HepG2 (cell line): ENCODE measurements at regions not wholly inside any gene's neighbourhood (a gene's known extent, or its start where the extent isn't known, plus 50 kb on each side); places are given as distances from the start of the nearest gene placed in this dataset.

Experiments used
- ATAC-seq: fragments of 200-7000 bp; cut with Tn5 transposase; 3 replicates; pipeline ENCODE4 v1.9.1; 2020; ENCODE audit warnings: mild to moderate bottlenecking, moderate library complexity
- BruUV-seq: library from RNA; stranded (reverse); fragments of 400-500 nt; replicated peaks from 2 replicates; lab custom pipeline; 2021; lab: Mats Ljungman, UMichigan
- CTCF ChIA-PET: fragments of 300-600 bp; formaldehyde crosslinking; extraction: SDS; loops from one replicate; lab custom pipeline; 2021; ENCODE audit warnings: low total read pairs, inconsistent platforms, low intra/inter-chr PET ratio; lab: Yijun Ruan, JAX
- POLR2A ChIA-PET: fragments of 350-600 bp; sonication (Branson Sonifier 250); formaldehyde crosslinking; loops from one replicate; lab custom pipeline; 2020; ENCODE audit warnings: antibody characterized with exemption, inconsistent platforms; lab: Yijun Ruan, JAX
- DNase-seq: peaks from one replicate; pipeline ENCODE4 v3.0.0-alpha.2; 2015; ENCODE audit warnings: low spot score
- FAIRE-seq: peaks from 3 replicates; lab custom pipeline; 2011; peaks lifted over from hg19 to GRCh38; lab: Jason Lieb, UNC
- H2AFZ ChIP-seq: one replicate; pipeline ENCODE4 v1.6.1; 2011; ENCODE audit warnings: low read length, inconsistent platforms
- H3K27ac ChIP-seq: fragments of 300-600 bp; 3 replicates; pipeline ENCODE4 v1.8.0; 2011; ENCODE audit warnings: mixed run types, mild to moderate bottlenecking, mixed read lengths, low read length, inconsistent platforms; ENCODE audit not compliant: insufficient read depth; ENCODE audit errors: extremely low read length
- H3K27me3 ChIP-seq, 2 experiments: fragments of 200-600 bp in 1 of 2; 2 replicates in 1 of 2; 3 replicates in 1 of 2; pipeline versions ENCODE4 v1.6.0 to v1.8.0; 2011; ENCODE audit warnings: low read length in 2 of 2, mild to moderate bottlenecking in 2 of 2, moderate library complexity in 2 of 2, inconsistent platforms in 1 of 2; ENCODE audit not compliant: insufficient read depth in 2 of 2, control insufficient read depth in 1 of 2
- H3K36me3 ChIP-seq, 2 experiments: fragments of 200-600 bp in 1 of 2; replicated peaks in 1 of 2; 2 replicates in 1 of 2; 3 replicates in 1 of 2; pipeline versions ENCODE4 v1.5.1 to v1.8.0; 2011; ENCODE audit warnings: low read length in 2 of 2, inconsistent platforms in 1 of 2; ENCODE audit not compliant: insufficient read depth in 2 of 2, control insufficient read depth in 1 of 2
- H3K4me1 ChIP-seq: 2 replicates; pipeline ENCODE4 v1.5.1; 2012; ENCODE audit warnings: low read length, inconsistent platforms; ENCODE audit not compliant: insufficient read depth
- H3K4me2 ChIP-seq: 2 replicates; pipeline ENCODE4 v1.6.0; 2011; ENCODE audit warnings: low read depth, low read length, inconsistent platforms
- H3K4me3 ChIP-seq, 3 experiments: fragments of 200-600 bp in 1 of 3; sonication (generic), shearing (Covaris generic) in 1 of 3; replicated peaks in 1 of 3; 2 replicates each; pipeline ENCODE4 v1.5.1; 2011 to 2016; ENCODE audit warnings: low read length in 3 of 3, inconsistent platforms in 2 of 3, low read depth in 2 of 3, mild to moderate bottlenecking in 2 of 3, control low read depth in 1 of 3, mixed read lengths in 1 of 3; ENCODE audit not compliant: insufficient read depth in 1 of 3
- H3K79me2 ChIP-seq: one replicate; pipeline ENCODE4 v1.6.1; 2011; ENCODE audit warnings: low read length, inconsistent platforms; ENCODE audit not compliant: insufficient read depth
- H3K9ac ChIP-seq: 2 replicates; pipeline ENCODE4 v1.6.0; 2011; ENCODE audit warnings: mild to moderate bottlenecking, low read depth, low read length, inconsistent platforms; ENCODE audit not compliant: insufficient read depth
- H3K9me3 ChIP-seq: 2 replicates; pipeline ENCODE4 v1.5.1; 2012; ENCODE audit warnings: mild to moderate bottlenecking, low read length
- H4K20me1 ChIP-seq: 2 replicates; pipeline ENCODE4 v1.6.0; 2011; ENCODE audit warnings: inconsistent platforms, mild to moderate bottlenecking, low read length, moderate library complexity; ENCODE audit not compliant: insufficient read depth
- CBFB ChIP-seq: sonication (generic); formaldehyde crosslinking; IDR thresholded peaks from 2 replicates; pipeline ENCODE4 v1.4.0; 2020; ENCODE audit warnings: missing genetic modification reagents
- FOXA1 ChIP-seq, 2 experiments: fragments of 450-650 bp in 1 of 2; sonication (generic) in 1 of 2; formaldehyde crosslinking in 1 of 2; IDR thresholded peaks; 2 replicates each; pipeline versions ENCODE4 v1.4.0 to v1.6.1; 2016 to 2020; ENCODE audit warnings: missing genetic modification reagents in 1 of 2
- GATAD2A ChIP-seq: IDR thresholded peaks from 2 replicates; pipeline ENCODE4 v1.6.1; 2016
- HDAC1 ChIP-seq: sonication (generic); formaldehyde crosslinking; IDR thresholded peaks from 2 replicates; pipeline ENCODE4 v1.5.1; 2020; ENCODE audit warnings: mild to moderate bottlenecking, missing genetic modification reagents
- HNRNPH1 ChIP-seq: fragments of 200-400 bp; formaldehyde crosslinking; optimal IDR thresholded peaks from 2 replicates; pipeline ENCODE3; 2017; ENCODE audit warnings: mild to moderate bottlenecking, low read depth, low read length
- KLF16 ChIP-seq, 2 experiments: sonication (generic) in 1 of 2; formaldehyde crosslinking in 1 of 2; IDR thresholded peaks; 2 replicates each; pipeline versions ENCODE4 v1.6.1 to v1.8.0; 2016 to 2023; ENCODE audit warnings: missing genetic modification reagents in 2 of 2, missing compliant biosample characterization in 1 of 2
- PAX8 ChIP-seq: sonication (generic); formaldehyde crosslinking; IDR thresholded peaks from 2 replicates; pipeline ENCODE4 v1.8.0; 2022; ENCODE audit warnings: mild to moderate bottlenecking, missing genetic modification reagents, borderline replicate concordance
- RFX3 ChIP-seq: IDR thresholded peaks from 2 replicates; pipeline ENCODE4 v1.6.1; 2016; ENCODE audit warnings: missing biosample characterization, missing genetic modification reagents
- RXRA ChIP-seq: sonication (generic); formaldehyde crosslinking; IDR thresholded peaks from 2 replicates; pipeline ENCODE4 v1.5.1; 2020; ENCODE audit warnings: missing genetic modification reagents
- SMAD9 ChIP-seq: sonication (generic); formaldehyde crosslinking; IDR thresholded peaks from 2 replicates; pipeline ENCODE4 v1.5.1; 2020; ENCODE audit warnings: mild to moderate bottlenecking, missing genetic modification reagents
- XBP1 ChIP-seq: sonication (generic); formaldehyde crosslinking; IDR thresholded peaks from 2 replicates; pipeline ENCODE4 v1.5.0; 2020; ENCODE audit warnings: missing genetic modification reagents
- ZFP36 ChIP-seq: fragments of 150-350 bp; IDR thresholded peaks from 2 replicates; pipeline ENCODE4 v1.6.1; 2018; ENCODE audit warnings: borderline replicate concordance, low read length, low read depth; ENCODE audit not compliant: partially characterized antibody
- ZFP36L1 ChIP-seq: sonication (generic); formaldehyde crosslinking; IDR thresholded peaks from 2 replicates; pipeline ENCODE4 v1.8.0; 2022; ENCODE audit warnings: mild to moderate bottlenecking, missing genetic modification reagents, moderate library complexity
- ZFP36L2 ChIP-seq: sonication (generic); formaldehyde crosslinking; IDR thresholded peaks from 2 replicates; pipeline ENCODE4 v1.4.0; 2020; ENCODE audit warnings: missing genetic modification reagents
- ZMYM4 ChIP-seq: sonication (generic); formaldehyde crosslinking; IDR thresholded peaks from 2 replicates; pipeline ENCODE4 v1.8.1; 2023; ENCODE audit warnings: mild to moderate bottlenecking, missing genetic modification reagents
- ZNF335 ChIP-seq: sonication (generic); formaldehyde crosslinking; IDR thresholded peaks from 2 replicates; pipeline ENCODE4 v1.4.0; 2020; ENCODE audit warnings: missing genetic modification reagents
- ZNF878 ChIP-seq: sonication (generic); formaldehyde crosslinking; IDR thresholded peaks from 2 replicates; pipeline ENCODE4 v1.8.1; 2023; ENCODE audit warnings: mild to moderate bottlenecking, missing genetic modification reagents, moderate library complexity
- WGBS: methylation state at CpG from one replicate; pipeline ENCODE4 v1.1.6; 2017; ENCODE audit warnings: low lambda C conversion rate; 5-methylcytosine and 5-hydroxymethylcytosine counted together
- in situ Hi-C: cut with HindIII; loops from 2 replicates; pipeline ENCODE4 v1.10.0; 2017; ENCODE audit warnings: low pct_unique_long_range_greater_than_20kb; ENCODE audit not compliant: extremely low pct_ligation_motif_present
- intact Hi-C: fragments of 100-400 bp; cut with micrococcal nuclease; formaldehyde crosslinking; loops from one replicate; pipeline ENCODE4 v1.10.0; 2022; ENCODE audit not compliant: unreplicated experiment
- TF ChIP-seq, protein P1 (sequence below): sonication (generic); formaldehyde crosslinking; IDR thresholded peaks from 2 replicates; pipeline ENCODE4 v1.4.0; 2020; ENCODE audit warnings: mild to moderate bottlenecking, missing genetic modification reagents
- TF ChIP-seq, protein P2 (sequence below): sonication (generic); formaldehyde crosslinking; IDR thresholded peaks from 2 replicates; pipeline ENCODE4 v1.5.1; 2020; ENCODE audit warnings: missing genetic modification reagents, mild to moderate bottlenecking, borderline replicate concordance
- TF ChIP-seq, protein P3 (sequence below): sonication (generic); formaldehyde crosslinking; conservative IDR thresholded peaks from 2 replicates; pipeline ENCODE4 v1.8.1; 2023; ENCODE audit warnings: missing genetic modification reagents
- TF ChIP-seq, protein P4 (sequence below): IDR thresholded peaks from 2 replicates; pipeline ENCODE4 v1.6.1; 2018; ENCODE audit warnings: missing genetic modification reagents, mild to moderate bottlenecking, missing compliant biosample characterization

DNA sequence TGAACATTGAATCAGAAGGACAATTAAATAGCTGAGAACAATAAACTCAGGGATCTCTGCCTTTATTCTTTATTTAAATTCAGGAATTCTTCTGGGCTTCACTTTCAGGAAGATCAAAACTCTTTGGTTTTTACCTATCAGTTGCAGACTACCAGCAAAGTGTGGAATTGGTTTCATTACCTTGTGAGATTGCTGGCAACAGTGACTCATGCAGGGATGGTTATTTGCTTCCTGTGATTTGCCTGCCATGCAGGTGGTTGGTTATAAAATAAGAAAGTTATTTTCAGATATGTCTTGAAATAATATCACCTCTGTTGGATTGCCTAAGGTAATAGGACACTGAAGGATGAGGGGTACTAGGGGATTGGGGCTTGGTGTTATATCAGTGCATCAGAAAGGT is 204.6 kb downstream of the PTBP2 start (continued):
- TF ChIP-seq, protein P1, sequence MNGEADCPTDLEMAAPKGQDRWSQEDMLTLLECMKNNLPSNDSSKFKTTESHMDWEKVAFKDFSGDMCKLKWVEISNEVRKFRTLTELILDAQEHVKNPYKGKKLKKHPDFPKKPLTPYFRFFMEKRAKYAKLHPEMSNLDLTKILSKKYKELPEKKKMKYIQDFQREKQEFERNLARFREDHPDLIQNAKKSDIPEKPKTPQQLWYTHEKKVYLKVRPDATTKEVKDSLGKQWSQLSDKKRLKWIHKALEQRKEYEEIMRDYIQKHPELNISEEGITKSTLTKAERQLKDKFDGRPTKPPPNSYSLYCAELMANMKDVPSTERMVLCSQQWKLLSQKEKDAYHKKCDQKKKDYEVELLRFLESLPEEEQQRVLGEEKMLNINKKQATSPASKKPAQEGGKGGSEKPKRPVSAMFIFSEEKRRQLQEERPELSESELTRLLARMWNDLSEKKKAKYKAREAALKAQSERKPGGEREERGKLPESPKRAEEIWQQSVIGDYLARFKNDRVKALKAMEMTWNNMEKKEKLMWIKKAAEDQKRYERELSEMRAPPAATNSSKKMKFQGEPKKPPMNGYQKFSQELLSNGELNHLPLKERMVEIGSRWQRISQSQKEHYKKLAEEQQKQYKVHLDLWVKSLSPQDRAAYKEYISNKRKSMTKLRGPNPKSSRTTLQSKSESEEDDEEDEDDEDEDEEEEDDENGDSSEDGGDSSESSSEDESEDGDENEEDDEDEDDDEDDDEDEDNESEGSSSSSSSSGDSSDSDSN, result no peak
- TF ChIP-seq, all 625 proteins: peak for 0

DNA sequence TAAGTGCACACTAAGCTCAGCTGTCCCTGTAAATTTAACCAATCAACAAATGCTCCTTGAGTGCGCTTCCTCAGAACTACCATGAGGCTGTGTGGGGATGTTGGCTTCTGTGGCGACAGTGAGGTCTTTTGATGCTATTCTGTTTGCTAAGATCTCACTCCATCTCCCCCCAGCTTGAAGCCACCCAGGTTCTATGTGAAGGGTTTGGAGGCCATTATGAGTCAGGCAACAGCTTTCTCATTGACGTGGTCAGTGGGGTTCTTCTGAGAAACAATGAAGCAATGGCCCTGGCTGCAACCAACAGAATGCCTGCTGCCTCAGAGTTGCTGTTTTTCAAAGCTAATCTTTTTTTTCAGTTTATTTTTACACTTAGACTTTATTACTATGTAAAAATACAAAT is 205.5 kb downstream of the PTBP2 start:
- no peak for FAIRE-seq
- WGBS, result 0% methylated on average over 3 of the region's 3 CpGs
- H3K36me3 ChIP-seq, result no peaks in the 10 kb centered on the region
- no peaks in the 10 kb centered on the region for H3K79me2 ChIP-seq
- ChIA-PET CTCF (no interaction called here), POLR2A (no interaction called here)
- no TSS peak for BruUV-seq
- no peaks in the 10 kb centered on the region for H3K9me3 ChIP-seq
- no peak overlapping the region for H3K9ac ChIP-seq
- H3K27ac ChIP-seq, result no peak overlapping the region
- H2AFZ ChIP-seq, result no peak overlapping the region
- no peak for ATAC-seq
- TF ChIP-seq, protein P2, sequence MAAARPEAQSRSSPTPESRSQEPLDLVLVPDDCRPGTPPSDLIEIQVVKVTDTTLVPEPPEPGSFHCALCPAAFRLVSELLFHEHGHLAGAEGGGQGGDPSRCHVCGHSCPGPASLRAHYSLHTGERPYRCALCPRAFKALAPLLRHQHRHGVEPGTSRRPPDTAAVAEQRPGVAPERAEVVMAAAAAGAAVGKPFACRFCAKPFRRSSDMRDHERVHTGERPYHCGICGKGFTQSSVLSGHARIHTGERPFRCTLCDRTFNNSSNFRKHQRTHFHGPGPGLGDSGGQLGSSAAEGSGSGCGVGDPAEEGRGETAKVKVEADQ (CRISPR knock-in tag), result no peak
- TF ChIP-seq ZFP36L1 (CRISPR knock-in tag) (no peak), HNRNPH1 (no peak), RXRA (CRISPR knock-in tag) (no peak), ZFP36L2 (CRISPR knock-in tag) (no peak), CBFB (CRISPR knock-in tag) (no peak), ZFP36 (no peak), XBP1 (CRISPR knock-in tag) (no peak), PAX8 (CRISPR knock-in tag) (no peak), KLF16 (CRISPR knock-in tag; IDR thresholded peaks at IDR 0.05) (no peak), ZNF335 (CRISPR knock-in tag) (no peak), SMAD9 (CRISPR knock-in tag) (no peak), FOXA1 (IDR thresholded peaks at IDR 0.05) (no peak), FOXA1 (CRISPR knock-in tag; IDR thresholded peaks at IDR 0.05) (no peak), ZNF878 (CRISPR knock-in tag) (no peak), HDAC1 (CRISPR knock-in tag) (no peak), GATAD2A (CRISPR knock-in tag) (no peak), ZMYM4 (no peak), RFX3 (no peak)
- TF ChIP-seq, protein P3, sequence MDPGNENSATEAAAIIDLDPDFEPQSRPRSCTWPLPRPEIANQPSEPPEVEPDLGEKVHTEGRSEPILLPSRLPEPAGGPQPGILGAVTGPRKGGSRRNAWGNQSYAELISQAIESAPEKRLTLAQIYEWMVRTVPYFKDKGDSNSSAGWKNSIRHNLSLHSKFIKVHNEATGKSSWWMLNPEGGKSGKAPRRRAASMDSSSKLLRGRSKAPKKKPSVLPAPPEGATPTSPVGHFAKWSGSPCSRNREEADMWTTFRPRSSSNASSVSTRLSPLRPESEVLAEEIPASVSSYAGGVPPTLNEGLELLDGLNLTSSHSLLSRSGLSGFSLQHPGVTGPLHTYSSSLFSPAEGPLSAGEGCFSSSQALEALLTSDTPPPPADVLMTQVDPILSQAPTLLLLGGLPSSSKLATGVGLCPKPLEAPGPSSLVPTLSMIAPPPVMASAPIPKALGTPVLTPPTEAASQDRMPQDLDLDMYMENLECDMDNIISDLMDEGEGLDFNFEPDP, result no peak
- TF ChIP-seq, protein P4, sequence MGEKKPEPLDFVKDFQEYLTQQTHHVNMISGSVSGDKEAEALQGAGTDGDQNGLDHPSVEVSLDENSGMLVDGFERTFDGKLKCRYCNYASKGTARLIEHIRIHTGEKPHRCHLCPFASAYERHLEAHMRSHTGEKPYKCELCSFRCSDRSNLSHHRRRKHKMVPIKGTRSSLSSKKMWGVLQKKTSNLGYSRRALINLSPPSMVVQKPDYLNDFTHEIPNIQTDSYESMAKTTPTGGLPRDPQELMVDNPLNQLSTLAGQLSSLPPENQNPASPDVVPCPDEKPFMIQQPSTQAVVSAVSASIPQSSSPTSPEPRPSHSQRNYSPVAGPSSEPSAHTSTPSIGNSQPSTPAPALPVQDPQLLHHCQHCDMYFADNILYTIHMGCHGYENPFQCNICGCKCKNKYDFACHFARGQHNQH (CRISPR knock-in tag), result no peak
- no peaks in the 10 kb centered on the region for H3K4me1 ChIP-seq
- no peak overlapping the region for H3K4me3 ChIP-seq
- no peak for DNase-seq
- H3K27me3 ChIP-seq, result no peaks in the 10 kb centered on the region
- in situ Hi-C loops, result no loop called here
- H4K20me1 ChIP-seq, result no peaks in the 10 kb centered on the region
- no peak overlapping the region for H3K4me2 ChIP-seq
- intact Hi-C loops, result no loop called here
